Activated T-cell treated with anti-CD3 and anti-CD28 coated beads for 4 hours (primary cell): ENCODE measurements at regions not wholly inside any gene's neighbourhood (a gene's known extent, or its start where the extent isn't known, plus 50 kb on each side); places are given as distances from the start of the nearest gene placed in this dataset.
"Not testable (repeated sequence)": the region's sequence is repeated elsewhere in the genome, so short reads cannot be mapped to it uniquely, and the experiment has no call there.

Source experiments
- DNase-seq: peaks from one replicate; pipeline ENCODE4 v3.0.0-alpha.2; 2020

- DNase-seq: no peak
These were observed 116.6 kb downstream of the BUB3 start for GRCh38 chr10:123270806-123271205.

- DNase-seq: no peak
These were observed 118.0 kb downstream of the BUB3 start for GRCh38 chr10:123272171-123272570.

GRCh38 chr10:123274306-123275135 lies 120.3 kb downstream of the BUB3 start:
- no peak for DNase-seq

GRCh38 chr10:123275136-123275564 lies 120.9 kb downstream of the BUB3 start:
- no peak for DNase-seq

GRCh38 chr10:123278445-123278844 lies 124.2 kb downstream of the BUB3 start:
- DNase-seq: no peak

- DNase-seq: not testable (repeated sequence)
These were observed 129.2 kb downstream of the BUB3 start for GRCh38 chr10:123283371-123283770.

GRCh38 chr10:123284022-123284421 lies 129.8 kb downstream of the BUB3 start:
- no peak for DNase-seq

GRCh38 chr10:123287594-123288247 lies 133.5 kb downstream of the BUB3 start:
- no peak for DNase-seq

GRCh38 chr10:123289432-123289831 lies 135.2 kb downstream of the BUB3 start:
- DNase-seq: no peak

- no peak for DNase-seq
These were observed 139.9 kb downstream of the BUB3 start for GRCh38 chr10:123294109-123294508.

- no peak for DNase-seq
These were observed 140.7 kb downstream of the BUB3 start for GRCh38 chr10:123294886-123295285.

GRCh38 chr10:123295644-123296043 lies 141.4 kb downstream of the BUB3 start:
- DNase-seq: no peak

- no peak for DNase-seq
These were observed 143.0 kb downstream of the BUB3 start for GRCh38 chr10:123297175-123297574.

GRCh38 chr10:123298583-123298982 lies 144.4 kb downstream of the BUB3 start:
- no peak for DNase-seq

- no peak for DNase-seq
These were observed 145.4 kb downstream of the BUB3 start for GRCh38 chr10:123299598-123299997.

- DNase-seq: no peak
These were observed 147.1 kb downstream of the BUB3 start for GRCh38 chr10:123301077-123301857.

- no peak for DNase-seq
These were observed 149.6 kb downstream of the BUB3 start for GRCh38 chr10:123303581-123304337.

GRCh38 chr10:123305671-123306070 lies 151.5 kb downstream of the BUB3 start:
- DNase-seq: no peak

GRCh38 chr10:123306290-123306689 lies 152.1 kb downstream of the BUB3 start:
- no peak for DNase-seq

GRCh38 chr10:123309731-123310130 lies 155.5 kb downstream of the BUB3 start:
- no peak for DNase-seq

- no peak for DNase-seq
These were observed 162.6 kb downstream of the BUB3 start for GRCh38 chr10:123316776-123317175.

GRCh38 chr10:123318516-123318915 lies 164.3 kb downstream of the BUB3 start:
- no peak for DNase-seq

GRCh38 chr10:123320091-123320490 lies 165.9 kb downstream of the BUB3 start:
- DNase-seq: no peak
